HG02642 (cell line): ENCODE measurements at regions not wholly inside any gene's neighbourhood (a gene's known extent, or its start where the extent isn't known, plus 50 kb on each side); places are given as distances from the start of the nearest gene placed in this dataset.
"Not testable (repeated sequence)": the region's sequence is repeated elsewhere in the genome, so short reads cannot be mapped to it uniquely, and the experiment has no call there.

Experiments
- ATAC-seq: cut with Tn5 transposase; IDR thresholded peaks from one replicate; pipeline ENCODE4 v1.9.1; 2021; ENCODE audit warnings: mild to moderate bottlenecking; ENCODE audit not compliant: unreplicated experiment, poor library complexity

- no peak for ATAC-seq
Observed at GRCh38 chr6:15936503-15936902, 192.4 kb upstream of the MYLIP start.

DNA sequence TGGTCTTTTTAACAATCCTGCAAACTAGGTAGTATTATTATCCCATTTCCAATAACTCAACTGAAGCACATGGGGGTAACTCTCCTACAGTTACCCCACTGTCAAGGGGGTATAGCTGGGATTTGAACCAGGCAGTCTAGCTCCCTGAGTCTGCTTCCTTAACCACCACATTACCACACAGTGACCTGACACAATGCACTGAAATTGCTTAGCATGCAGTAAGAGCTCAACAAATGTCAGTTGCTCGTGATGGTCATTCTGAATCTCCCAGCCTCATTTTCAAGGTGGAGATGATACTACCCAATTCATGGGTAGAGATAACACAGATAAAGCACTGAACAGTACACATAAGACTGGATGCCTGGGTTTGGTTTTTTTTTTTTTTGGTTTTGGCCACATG lies 193.2 kb upstream of the MYLIP start:
- ATAC-seq: no peak

DNA sequence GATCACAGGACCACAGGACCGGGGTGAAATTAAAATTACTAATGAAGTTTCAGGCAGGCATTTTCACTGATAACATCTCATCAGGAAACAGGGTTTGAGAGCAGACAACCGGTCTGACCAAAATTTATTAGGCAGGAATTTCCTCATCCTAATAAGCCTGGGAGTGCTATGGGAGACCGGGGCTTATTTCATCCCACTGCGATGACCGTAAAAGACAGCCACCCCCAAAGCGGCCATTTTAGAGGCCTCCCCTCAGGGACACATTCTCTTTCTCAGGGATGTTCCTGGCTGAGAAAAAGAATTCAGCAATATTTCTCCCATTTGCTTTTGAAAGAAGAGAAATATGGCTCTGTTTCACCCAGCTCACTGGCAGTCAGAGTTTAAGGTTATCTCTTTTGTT lies 197.2 kb upstream of the MYLIP start:
- not testable (repeated sequence) for ATAC-seq

DNA sequence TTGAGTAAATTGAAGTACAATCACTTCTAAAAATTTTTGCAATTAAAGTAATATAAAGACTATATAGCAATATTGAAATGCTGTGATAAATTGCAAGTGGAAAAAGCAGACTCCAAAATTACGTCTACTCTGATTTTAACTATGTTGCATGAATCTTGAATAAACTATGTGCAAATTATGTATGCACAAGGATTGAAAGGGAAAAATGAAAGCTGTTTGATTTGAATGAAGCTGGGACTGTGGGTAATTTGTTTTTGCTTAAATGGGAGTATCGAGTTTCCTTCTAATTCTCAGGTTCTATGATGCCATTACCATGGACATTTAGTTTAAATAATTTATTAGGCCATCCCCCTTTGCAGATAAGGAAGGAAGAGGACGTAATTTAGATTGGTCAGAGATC lies 198.7 kb upstream of the MYLIP start:
- no peak for ATAC-seq

DNA sequence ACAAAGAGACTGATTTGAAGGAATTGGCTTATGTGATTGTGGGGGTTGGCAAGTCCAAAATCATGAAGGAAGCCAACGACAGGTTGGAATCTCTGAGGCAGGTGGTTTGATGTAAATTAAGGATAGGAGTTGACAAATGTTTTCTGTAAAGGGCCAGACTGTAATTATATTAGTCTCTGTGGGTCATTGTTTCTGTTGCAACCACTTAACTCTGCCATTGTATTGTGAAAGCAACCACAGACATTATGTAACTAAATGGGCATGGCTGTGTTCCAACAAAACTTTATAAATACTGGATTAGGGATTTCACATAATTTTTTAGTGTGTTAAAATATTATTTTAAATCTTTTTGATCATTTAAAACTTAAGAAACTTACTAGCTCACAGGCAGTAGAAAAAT lies 199.2 kb upstream of the MYLIP start:
- ATAC-seq: no peak

DNA sequence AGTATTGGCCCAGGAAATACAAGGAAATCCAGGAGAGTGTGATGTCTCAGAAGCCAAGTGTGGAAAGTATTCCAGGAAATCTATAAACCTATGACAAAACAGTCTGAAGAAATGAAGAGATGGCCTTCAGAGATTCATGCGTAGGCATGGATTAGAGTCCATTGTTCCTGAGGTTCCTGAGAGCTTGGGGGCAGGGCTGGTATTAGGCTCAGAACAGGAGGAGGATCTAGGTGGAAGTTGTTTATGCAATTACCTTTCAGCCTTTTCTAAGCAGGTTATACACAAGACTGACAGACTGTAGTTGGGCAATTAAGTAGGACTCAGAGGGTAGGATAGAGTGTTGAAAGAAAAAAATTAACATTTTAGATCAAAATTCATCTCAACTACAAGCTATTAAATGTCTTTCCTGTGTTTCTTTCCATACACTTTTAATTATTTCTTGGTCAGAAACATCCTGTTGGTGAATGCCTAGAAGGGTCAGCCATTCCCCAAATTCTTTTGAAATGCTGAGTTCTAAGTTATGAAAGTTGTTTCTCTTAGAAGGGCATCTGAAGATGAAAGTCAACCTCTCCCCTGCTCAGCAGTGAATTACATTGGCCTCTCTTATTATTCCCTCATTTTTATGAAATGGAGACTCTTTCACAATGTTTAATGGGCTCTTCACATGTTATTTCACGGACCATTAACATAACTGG lies 201.2 kb upstream of the MYLIP start:
- no peak for ATAC-seq

- no peak for ATAC-seq
Observed at GRCh38 chr6:15926256-15926655, 202.6 kb upstream of the MYLIP start.

DNA sequence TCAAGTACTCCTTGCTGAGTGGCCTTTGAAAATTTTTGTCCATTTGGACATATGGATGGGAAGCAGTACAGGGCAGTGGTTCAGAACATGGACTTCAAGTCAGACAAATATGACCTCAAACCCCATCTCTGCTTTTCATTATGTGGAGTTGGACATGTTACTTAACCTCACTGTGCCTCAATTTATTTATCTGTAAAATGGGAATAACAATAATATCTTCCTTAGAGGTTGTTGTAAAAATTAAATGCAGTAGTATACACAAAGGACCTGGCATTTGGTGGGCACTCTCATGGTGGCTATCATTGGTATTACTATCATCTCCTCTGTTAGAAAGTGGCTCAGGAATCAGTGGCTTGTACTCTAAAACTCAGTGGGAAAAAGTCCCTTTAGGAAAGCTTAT lies 204.0 kb upstream of the MYLIP start:
- no peak for ATAC-seq

- ATAC-seq: no peak
Observed at GRCh38 chr6:15922510-15923250, 206.2 kb upstream of the MYLIP start.

GRCh38 chr6:15921243-15921642 lies 207.6 kb upstream of the MYLIP start:
- ATAC-seq: no peak

GRCh38 chr6:15916581-15916980 lies 212.3 kb upstream of the MYLIP start:
- no peak for ATAC-seq

DNA sequence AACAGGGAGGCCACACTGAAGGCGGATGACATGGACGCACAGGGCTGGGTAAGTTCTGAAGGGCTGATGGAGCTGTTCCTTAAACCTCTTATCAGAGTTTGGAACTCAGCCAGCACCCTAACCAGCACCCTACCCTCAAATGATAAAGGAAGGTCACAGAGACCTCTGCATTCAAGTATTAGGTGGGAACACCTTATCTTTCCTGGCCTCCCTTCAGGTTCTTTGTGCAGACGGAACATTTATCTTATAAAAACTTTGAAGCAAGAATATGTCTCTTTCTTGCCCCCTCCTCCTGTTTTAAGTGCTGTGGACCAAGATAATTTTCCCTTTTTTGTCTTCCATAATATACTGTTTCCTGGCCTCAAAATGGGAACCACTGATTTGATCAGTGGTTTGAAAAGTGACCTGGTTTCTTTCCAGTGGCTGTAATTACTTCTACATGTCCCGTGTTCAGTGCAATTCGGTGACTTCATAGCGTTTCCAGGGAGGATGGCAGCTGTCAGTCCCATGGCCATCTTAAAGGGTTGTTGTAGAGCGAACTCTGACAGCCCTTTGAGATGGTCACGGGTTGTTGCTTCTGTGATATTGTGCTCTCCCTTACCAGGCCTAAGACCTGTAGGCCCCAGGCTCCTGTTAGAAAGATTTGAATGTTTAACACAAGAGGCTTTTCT lies 213.2 kb upstream of the MYLIP start:
- ATAC-seq: no peak

- no peak for ATAC-seq
Observed at GRCh38 chr6:15914553-15914952, 214.3 kb upstream of the MYLIP start.

DNA sequence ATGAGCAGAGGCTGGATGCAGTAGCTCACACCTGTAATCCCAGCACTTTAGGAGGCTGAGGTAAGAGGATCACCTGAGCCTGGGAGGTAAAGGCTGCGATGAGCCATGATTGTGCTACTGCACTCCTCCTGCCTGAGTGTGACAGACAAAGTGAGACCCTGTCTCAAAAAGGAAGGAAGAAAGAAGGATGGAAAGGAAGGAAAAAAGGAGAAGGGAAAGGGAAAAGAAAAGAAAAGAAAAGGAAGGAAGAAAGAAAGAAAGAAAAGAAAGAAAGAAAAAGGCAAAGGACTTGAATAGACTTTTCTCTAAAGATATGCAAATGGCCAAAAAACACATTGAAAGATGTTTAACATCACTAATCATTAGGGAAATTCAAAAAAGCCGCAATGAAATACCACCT lies 215.3 kb upstream of the MYLIP start:
- no peak for ATAC-seq

DNA sequence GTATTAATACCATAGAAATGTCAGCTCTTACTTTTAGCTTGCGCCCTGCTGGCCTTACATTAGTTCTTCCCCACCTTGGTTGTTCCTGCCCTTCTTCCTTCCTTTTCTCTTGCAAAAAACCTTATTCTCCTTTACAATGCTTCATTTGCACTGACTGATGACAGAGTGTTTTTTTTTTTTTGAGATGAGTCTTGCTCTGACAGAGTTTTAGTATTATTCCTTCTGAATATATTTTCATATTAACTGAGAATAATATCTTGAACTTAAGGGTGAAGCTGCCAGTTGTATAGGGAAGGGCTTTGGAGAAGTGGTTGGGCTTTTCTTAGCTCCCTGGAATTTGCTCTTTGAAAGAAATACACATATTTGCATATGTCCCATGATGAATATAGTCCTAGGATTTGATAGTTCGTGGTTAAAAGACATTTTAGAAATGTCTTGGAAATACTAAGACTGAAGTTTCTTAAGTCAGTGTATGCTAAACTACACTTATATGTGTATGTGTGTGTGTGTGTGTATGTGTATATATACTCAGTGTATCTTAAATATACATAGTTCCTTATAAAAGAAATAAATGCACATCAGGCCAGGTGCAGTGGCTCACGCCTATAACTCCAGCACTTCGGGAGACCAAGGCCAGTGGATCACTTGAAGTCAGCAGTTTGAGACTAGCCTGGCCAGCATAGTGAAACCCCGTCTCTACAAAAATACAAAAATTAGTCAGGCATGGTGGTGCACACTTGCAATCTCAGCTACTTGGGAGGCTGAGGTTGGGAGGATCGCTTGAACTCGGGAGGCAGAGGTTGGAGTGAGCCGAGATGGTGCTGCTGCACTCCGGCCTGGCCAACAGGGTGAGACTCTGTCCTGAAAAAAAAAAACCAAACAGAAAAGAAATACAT lies 216.1 kb upstream of the MYLIP start:
- ATAC-seq: no peak

DNA sequence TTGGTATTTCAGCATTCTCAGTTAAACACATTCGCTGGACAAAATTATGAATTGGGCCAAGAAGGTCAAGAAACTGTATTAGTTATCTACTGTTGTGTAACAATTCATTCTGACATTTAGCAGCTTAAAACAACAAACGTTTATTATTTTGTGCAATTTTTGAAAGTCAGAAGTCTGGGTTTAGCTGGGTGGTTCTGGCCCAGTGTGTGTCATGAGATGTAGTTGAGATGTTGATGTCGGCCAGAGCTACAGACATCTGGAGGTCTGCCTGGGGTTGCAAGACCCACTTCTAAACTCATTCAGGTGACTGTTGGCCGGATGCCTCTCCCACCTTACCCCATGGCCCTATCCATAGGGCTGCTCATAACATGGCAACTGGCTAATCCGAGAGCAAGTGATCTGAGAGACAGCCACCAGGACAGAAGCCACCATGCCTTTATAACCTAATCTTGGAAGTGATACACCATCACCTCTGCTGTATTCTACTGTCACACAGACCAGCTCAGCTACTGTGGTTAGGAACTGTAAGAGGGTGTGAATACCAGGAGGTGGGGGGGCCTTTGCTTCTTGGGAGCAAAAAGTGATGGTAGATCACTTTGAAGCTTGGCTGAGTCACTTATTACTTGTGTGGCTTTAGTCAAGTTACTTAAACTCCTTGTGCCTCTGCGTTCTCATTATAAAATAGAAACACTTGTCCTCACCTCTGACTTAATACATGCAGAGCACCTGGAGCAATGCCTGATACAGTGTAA lies 217.0 kb upstream of the MYLIP start:
- no peak for ATAC-seq

GRCh38 chr6:15909290-15910070 lies 219.4 kb upstream of the MYLIP start:
- ATAC-seq: no peak

- no peak for ATAC-seq
Observed at GRCh38 chr6:15908871-15909270, 220.0 kb upstream of the MYLIP start.

GRCh38 chr6:15907914-15908518 lies 220.9 kb upstream of the MYLIP start:
- ATAC-seq: no peak
